Gastrocnemius medialis (tissue), 4 donors: ENCODE measurements at regions not wholly inside any gene's neighbourhood (a gene's known extent, or its start where the extent isn't known, plus 50 kb on each side); places are given as distances from the start of the nearest gene placed in this dataset.

Source experiments
- ATAC-seq, 2 donors: fragments of 150-250 bp; one replicate each; pipeline ENCODE4 v1.9.1; 2016
- DNase-seq, 2 donors: peaks; one replicate each; pipeline ENCODE4 v3.0.0-alpha.2; 2019
- H3K27ac ChIP-seq, 4 donors: fragments of 200-600 bp; sonication (generic); 1 replicate in 1 of 4; 2 replicates in 3 of 4; pipeline ENCODE4 v1.5.1; 2016 to 2018; ENCODE audit warnings: mild to moderate bottlenecking in 2 of 4, moderate library complexity in 1 of 4
- H3K27me3 ChIP-seq, 3 donors: fragments of 200-600 bp; sonication (generic) in 2 of 3; 1 replicate in 1 of 3; 2 replicates in 2 of 3; pipeline versions ENCODE4 v1.5.1 to v1.6.0; 2016 to 2019; ENCODE audit warnings: mild to moderate bottlenecking in 1 of 3, moderate library complexity in 1 of 3
- H3K36me3 ChIP-seq, 2 donors: fragments of 200-600 bp; sonication (generic) in 1 of 2; one replicate each; pipeline ENCODE4 v1.5.1; 2017 to 2018
- H3K4me1 ChIP-seq, 2 donors: fragments of 200-600 bp; sonication (generic) in 1 of 2; one replicate each; pipeline ENCODE4 v1.5.1; 2016 to 2017; ENCODE audit warnings: mild to moderate bottlenecking in 2 of 2
- H3K4me3 ChIP-seq, 4 donors: fragments of 200-600 bp; sonication (generic) in 3 of 4; 1 replicate in 1 of 4; 2 replicates in 3 of 4; pipeline ENCODE4 v1.5.1; 2016 to 2019; ENCODE audit warnings: mild to moderate bottlenecking in 2 of 4
- H3K9me3 ChIP-seq, 3 donors: fragments of 200-600 bp; sonication (generic) in 2 of 3; 1 replicate in 1 of 3; 2 replicates in 2 of 3; pipeline ENCODE4 v1.5.1; 2016 to 2019
- CTCF ChIP-seq, 5 experiments: fragments of 450-650 bp in 3 of 5; fragments of 200-600 bp in 2 of 5; sonication (generic) in 2 of 5; IDR thresholded peaks in 4 of 5; conservative IDR thresholded peaks in 1 of 5; 1 replicate in 4 of 5; 2 replicates in 1 of 5; pipeline ENCODE4 v1.5.1; 2016 to 2019; ENCODE audit warnings: antibody characterized with exemption in 5 of 5, mild to moderate bottlenecking in 3 of 5, moderate library complexity in 3 of 5
- POLR2A ChIP-seq, 2 donors: fragments of 450-650 bp; IDR thresholded peaks; one replicate each; pipeline ENCODE4 v1.6.1; 2017; ENCODE audit warnings: antibody characterized with exemption in 2 of 2, mild to moderate bottlenecking in 2 of 2, moderate library complexity in 2 of 2
- in situ Hi-C, 4 donors: fragments of 200-750 bp; cut with MboI; loops; one replicate each; pipeline versions ENCODE4 v1.15.0 to v1.8.0; 2017; ENCODE audit warnings: low sequenced_read_pairs in 4 of 4
- intact Hi-C: fragments of 100-400 bp; cut with DNase I; formaldehyde crosslinking; loops from one replicate; pipeline ENCODE4 v1.15.1; 2023; ENCODE audit warnings: low total_unique reads

- Histone ChIP-seq H3K36me3 (no peaks in the 10 kb centered on the region), H3K27me3 (peaks cover 3 to 13% (median 8%) of the 10 kb centered on the region in 3 donors), H3K4me1 (no peaks in the 10 kb centered on the region), H3K27ac (no peak overlapping the region), H3K4me3 (no peak overlapping the region), H3K9me3 (no peaks in the 10 kb centered on the region)
- intact Hi-C loops = no loop called here
- no peak for ATAC-seq
- in situ Hi-C loops = loop anchor here in 1 of 4 donors (25.0 kb wide), 1 partner anchor 699 kb away; no protein-coding TSS in a partner anchor
- TF ChIP-seq POLR2A (IDR thresholded peaks at IDR 0.05) = no peak
- no peak for TF ChIP-seq CTCF (IDR thresholded peaks at IDR 0.05 in 4 of 5, conservative IDR thresholded peaks at IDR 0.05 in 1 of 5)
- DNase-seq = no peak
These were observed 102.8 kb upstream of the SEC14L1 start for GRCh38 chr17:77037943-77038342.

GRCh38 chr17:77038884-77039555 lies 101.7 kb upstream of the SEC14L1 start:
- Histone ChIP-seq H3K4me3 (no peak overlapping the region), H3K36me3 (no peaks in the 10 kb centered on the region), H3K27ac (no peak overlapping the region), H3K4me1 (no peaks in the 10 kb centered on the region), H3K9me3 (no peaks in the 10 kb centered on the region), H3K27me3 (peaks cover 3 to 13% (median 8%) of the 10 kb centered on the region in 3 donors)
- intact Hi-C loops = no loop called here
- in situ Hi-C loops = loop anchor here in 1 of 4 donors (25.0 kb wide), 1 partner anchor 698 kb away; no protein-coding TSS in a partner anchor
- TF ChIP-seq CTCF (IDR thresholded peaks at IDR 0.05 in 4 of 5, conservative IDR thresholded peaks at IDR 0.05 in 1 of 5) (no peak), POLR2A (IDR thresholded peaks at IDR 0.05) (no peak)
- no peak for ATAC-seq
- no peak for DNase-seq

GRCh38 chr17:77042476-77043231 lies 98.1 kb upstream of the SEC14L1 start:
- intact Hi-C loops = no loop called here
- no peak overlapping the region for H3K4me3 ChIP-seq
- in situ Hi-C loops = loop anchor here in 1 of 4 donors (25.0 kb wide), 1 partner anchor 695 kb away; no protein-coding TSS in a partner anchor
- DNase-seq (no peak), ATAC-seq (no peak)
- TF ChIP-seq POLR2A (IDR thresholded peaks at IDR 0.05) (no peak), CTCF (IDR thresholded peaks at IDR 0.05 in 4 of 5, conservative IDR thresholded peaks at IDR 0.05 in 1 of 5) (no peak)
- no peaks in the 10 kb centered on the region for H3K27me3 ChIP-seq
- no peak overlapping the region for H3K27ac ChIP-seq
- no peaks in the 10 kb centered on the region for H3K9me3 ChIP-seq
- H3K4me1 ChIP-seq = no peaks in the 10 kb centered on the region
- H3K36me3 ChIP-seq = no peaks in the 10 kb centered on the region

- TF ChIP-seq POLR2A (IDR thresholded peaks at IDR 0.05) = no peak
- TF ChIP-seq CTCF (IDR thresholded peaks at IDR 0.05 in 4 of 5, conservative IDR thresholded peaks at IDR 0.05 in 1 of 5) = no peak
These were observed 95.2 kb upstream of the SEC14L1 start for GRCh38 chr17:77045441-77046041.

More at GRCh38 chr17:77045441-77046041, 95.2 kb upstream of the SEC14L1 start:
- in situ Hi-C loops (loop anchor here in 1 of 4 donors (25.0 kb wide), 1 partner anchor 692 kb away; no protein-coding TSS in a partner anchor), intact Hi-C loops (no loop called here)
- DNase-seq (no peak), ATAC-seq (no peak)
- Histone ChIP-seq H3K9me3 (no peaks in the 10 kb centered on the region), H3K27ac (no peak overlapping the region), H3K27me3 (peaks cover 14 to 18% (median 16%) of the 10 kb centered on the region in 3 donors), H3K36me3 (no peaks in the 10 kb centered on the region), H3K4me1 (no peaks in the 10 kb centered on the region), H3K4me3 (no peak overlapping the region)
